Liver (tissue), 3 donors: ENCODE measurements at regions not wholly inside any gene's neighbourhood (a gene's known extent, or its start where the extent isn't known, plus 50 kb on each side); places are given as distances from the start of the nearest gene placed in this dataset.
"Not testable (repeated sequence)": the region's sequence is repeated elsewhere in the genome, so short reads cannot be mapped to it uniquely, and the experiment has no call there.

ENCODE experiments used
- FOXA2 ChIP-seq: IDR thresholded peaks from 2 replicates; pipeline ENCODE4 v1.6.1; 2016; ENCODE audit warnings: antibody characterized with exemption
- GABPA ChIP-seq, 2 donors: IDR thresholded peaks in 1 of 2; conservative IDR thresholded peaks in 1 of 2; 2 replicates each; pipeline ENCODE4 v1.6.1; 2016; ENCODE audit warnings: antibody characterized with exemption in 2 of 2, mild to moderate bottlenecking in 1 of 2, moderate library complexity in 1 of 2
- HNF4A ChIP-seq, 2 donors: conservative IDR thresholded peaks; 2 replicates each; pipeline ENCODE4 v1.6.1; 2016; ENCODE audit warnings: antibody characterized with exemption in 2 of 2, mild to moderate bottlenecking in 2 of 2
- JUND ChIP-seq, 2 donors: IDR thresholded peaks; 2 replicates each; pipeline ENCODE4 v1.6.1; 2016; ENCODE audit warnings: antibody characterized with exemption in 2 of 2
- MAX ChIP-seq: IDR thresholded peaks from 2 replicates; pipeline ENCODE4 v1.6.1; 2016; ENCODE audit warnings: antibody characterized with exemption
- RAD21 ChIP-seq, 2 donors: IDR thresholded peaks; 2 replicates each; pipeline ENCODE4 v1.6.1; 2016; ENCODE audit warnings: antibody characterized with exemption in 2 of 2, mild to moderate bottlenecking in 2 of 2
- RXRA ChIP-seq, 2 donors: IDR thresholded peaks; 2 replicates each; pipeline ENCODE4 v1.6.1; 2017 to 2018; ENCODE audit warnings: antibody characterized with exemption in 2 of 2, mild to moderate bottlenecking in 1 of 2
- SP1 ChIP-seq: IDR thresholded peaks from 2 replicates; pipeline ENCODE4 v1.6.1; 2018; ENCODE audit warnings: antibody characterized with exemption, mild to moderate bottlenecking
- TAF1 ChIP-seq: conservative IDR thresholded peaks from 2 replicates; pipeline ENCODE4 v1.6.1; 2016; ENCODE audit warnings: antibody characterized with exemption, mild to moderate bottlenecking
- YY1 ChIP-seq: IDR thresholded peaks from 2 replicates; pipeline ENCODE4 v1.6.1; 2016; ENCODE audit warnings: antibody characterized with exemption, mild to moderate bottlenecking
- ZBTB33 ChIP-seq: IDR thresholded peaks from 2 replicates; pipeline ENCODE4 v1.6.1; 2016; ENCODE audit warnings: antibody characterized with exemption
- TF ChIP-seq, protein P1 (sequence below): fragments of 150-350 bp; IDR thresholded peaks from 2 replicates; pipeline ENCODE4 v1.5.1; 2017; ENCODE audit warnings: improper control_type of control experiment, low read depth, low read length; ENCODE audit not compliant: missing input control
- TF ChIP-seq, protein P2 (sequence below): IDR thresholded peaks from 2 replicates; pipeline ENCODE4 v1.6.1; 2016; ENCODE audit warnings: antibody characterized with exemption
- TF ChIP-seq, protein P3 (sequence below): IDR thresholded peaks from 2 replicates; pipeline ENCODE4 v1.6.1; 2016; ENCODE audit warnings: antibody characterized with exemption, mild to moderate bottlenecking
- donor health status: healthy.
- donor health status: healthy.

DNA sequence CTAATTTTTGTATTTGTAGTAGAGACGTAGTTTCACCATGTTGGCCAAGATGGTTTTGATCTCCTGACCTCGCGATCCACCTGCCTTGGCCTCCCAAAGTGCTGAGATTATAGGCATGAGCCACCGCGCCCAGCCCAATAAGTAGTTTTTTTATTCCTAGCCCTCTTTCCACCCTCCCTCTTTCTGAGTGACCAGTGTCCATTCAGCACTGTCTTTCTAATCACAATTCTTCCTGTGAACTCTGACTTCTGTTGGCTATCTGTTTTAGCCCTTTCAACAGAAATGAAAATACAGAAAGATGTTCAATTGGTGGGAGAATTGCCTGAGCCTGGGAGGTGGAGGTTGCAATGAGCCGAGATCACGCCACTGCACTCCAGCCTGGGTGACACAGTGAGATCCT is 122.3 kb upstream of the LIFR start:
- TF ChIP-seq, protein P1, sequence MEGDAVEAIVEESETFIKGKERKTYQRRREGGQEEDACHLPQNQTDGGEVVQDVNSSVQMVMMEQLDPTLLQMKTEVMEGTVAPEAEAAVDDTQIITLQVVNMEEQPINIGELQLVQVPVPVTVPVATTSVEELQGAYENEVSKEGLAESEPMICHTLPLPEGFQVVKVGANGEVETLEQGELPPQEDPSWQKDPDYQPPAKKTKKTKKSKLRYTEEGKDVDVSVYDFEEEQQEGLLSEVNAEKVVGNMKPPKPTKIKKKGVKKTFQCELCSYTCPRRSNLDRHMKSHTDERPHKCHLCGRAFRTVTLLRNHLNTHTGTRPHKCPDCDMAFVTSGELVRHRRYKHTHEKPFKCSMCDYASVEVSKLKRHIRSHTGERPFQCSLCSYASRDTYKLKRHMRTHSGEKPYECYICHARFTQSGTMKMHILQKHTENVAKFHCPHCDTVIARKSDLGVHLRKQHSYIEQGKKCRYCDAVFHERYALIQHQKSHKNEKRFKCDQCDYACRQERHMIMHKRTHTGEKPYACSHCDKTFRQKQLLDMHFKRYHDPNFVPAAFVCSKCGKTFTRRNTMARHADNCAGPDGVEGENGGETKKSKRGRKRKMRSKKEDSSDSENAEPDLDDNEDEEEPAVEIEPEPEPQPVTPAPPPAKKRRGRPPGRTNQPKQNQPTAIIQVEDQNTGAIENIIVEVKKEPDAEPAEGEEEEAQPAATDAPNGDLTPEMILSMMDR, result not testable (repeated sequence)
- TF ChIP-seq, protein P2, sequence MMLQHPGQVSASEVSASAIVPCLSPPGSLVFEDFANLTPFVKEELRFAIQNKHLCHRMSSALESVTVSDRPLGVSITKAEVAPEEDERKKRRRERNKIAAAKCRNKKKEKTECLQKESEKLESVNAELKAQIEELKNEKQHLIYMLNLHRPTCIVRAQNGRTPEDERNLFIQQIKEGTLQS, result not testable (repeated sequence)
- not testable (repeated sequence) for TF ChIP-seq MAX; ZBTB33; GABPA (IDR thresholded peaks at IDR 0.05 in 1 of 2, conservative IDR thresholded peaks at IDR 0.05 in 1 of 2); YY1; HNF4A (conservative IDR thresholded peaks at IDR 0.05); RAD21 (IDR thresholded peaks at IDR 0.05); TAF1; RXRA (IDR thresholded peaks at IDR 0.05); SP1; FOXA2; JUND (IDR thresholded peaks at IDR 0.05)
- TF ChIP-seq, protein P3, sequence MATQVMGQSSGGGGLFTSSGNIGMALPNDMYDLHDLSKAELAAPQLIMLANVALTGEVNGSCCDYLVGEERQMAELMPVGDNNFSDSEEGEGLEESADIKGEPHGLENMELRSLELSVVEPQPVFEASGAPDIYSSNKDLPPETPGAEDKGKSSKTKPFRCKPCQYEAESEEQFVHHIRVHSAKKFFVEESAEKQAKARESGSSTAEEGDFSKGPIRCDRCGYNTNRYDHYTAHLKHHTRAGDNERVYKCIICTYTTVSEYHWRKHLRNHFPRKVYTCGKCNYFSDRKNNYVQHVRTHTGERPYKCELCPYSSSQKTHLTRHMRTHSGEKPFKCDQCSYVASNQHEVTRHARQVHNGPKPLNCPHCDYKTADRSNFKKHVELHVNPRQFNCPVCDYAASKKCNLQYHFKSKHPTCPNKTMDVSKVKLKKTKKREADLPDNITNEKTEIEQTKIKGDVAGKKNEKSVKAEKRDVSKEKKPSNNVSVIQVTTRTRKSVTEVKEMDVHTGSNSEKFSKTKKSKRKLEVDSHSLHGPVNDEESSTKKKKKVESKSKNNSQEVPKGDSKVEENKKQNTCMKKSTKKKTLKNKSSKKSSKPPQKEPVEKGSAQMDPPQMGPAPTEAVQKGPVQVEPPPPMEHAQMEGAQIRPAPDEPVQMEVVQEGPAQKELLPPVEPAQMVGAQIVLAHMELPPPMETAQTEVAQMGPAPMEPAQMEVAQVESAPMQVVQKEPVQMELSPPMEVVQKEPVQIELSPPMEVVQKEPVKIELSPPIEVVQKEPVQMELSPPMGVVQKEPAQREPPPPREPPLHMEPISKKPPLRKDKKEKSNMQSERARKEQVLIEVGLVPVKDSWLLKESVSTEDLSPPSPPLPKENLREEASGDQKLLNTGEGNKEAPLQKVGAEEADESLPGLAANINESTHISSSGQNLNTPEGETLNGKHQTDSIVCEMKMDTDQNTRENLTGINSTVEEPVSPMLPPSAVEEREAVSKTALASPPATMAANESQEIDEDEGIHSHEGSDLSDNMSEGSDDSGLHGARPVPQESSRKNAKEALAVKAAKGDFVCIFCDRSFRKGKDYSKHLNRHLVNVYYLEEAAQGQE, result not testable (repeated sequence)
